Heart right ventricle (tissue), 16 donors: ENCODE measurements at regions not wholly inside any gene's neighbourhood (a gene's known extent, or its start where the extent isn't known, plus 50 kb on each side); places are given as distances from the start of the nearest gene placed in this dataset.

Experiments
- ATAC-seq, 8 donors: fragments of 200-7000 bp; cut with Tn5 transposase; one replicate each; pipeline ENCODE4 v1.9.1; 2020; ENCODE audit warnings: mild to moderate bottlenecking in 8 of 8, moderate library complexity in 8 of 8, moderate number of reproducible peaks in 1 of 8
- DNase-seq, 2 donors: peaks; one replicate each; pipeline ENCODE4 v3.0.0-alpha.2; 2020
- H3K27ac ChIP-seq, 10 donors: fragments of 200-600 bp; sonication (generic) in 2 of 10; one replicate each; pipeline versions ENCODE4 v1.5.0 to v1.8.0; 2020 to 2022; ENCODE audit warnings: mild to moderate bottlenecking in 3 of 10
- H3K27me3 ChIP-seq, 7 donors: fragments of 200-600 bp; one replicate each; pipeline ENCODE4 v1.8.0; 2021 to 2022; ENCODE audit warnings: mild to moderate bottlenecking in 2 of 7
- H3K36me3 ChIP-seq, 9 donors: fragments of 200-600 bp; sonication (generic) in 1 of 9; one replicate each; pipeline versions ENCODE4 v1.5.0 to v1.8.0; 2020 to 2022; ENCODE audit warnings: mild to moderate bottlenecking in 2 of 9
- H3K4me1 ChIP-seq, 9 donors: fragments of 200-600 bp; sonication (generic) in 1 of 9; one replicate each; pipeline versions ENCODE4 v1.5.0 to v1.8.0; 2020 to 2022; ENCODE audit warnings: mild to moderate bottlenecking in 4 of 9
- H3K4me3 ChIP-seq, 10 donors: fragments of 200-600 bp; sonication (generic) in 2 of 10; one replicate each; pipeline versions ENCODE4 v1.5.0 to v1.8.0; 2020 to 2022; ENCODE audit warnings: mild to moderate bottlenecking in 7 of 10, moderate library complexity in 2 of 10
- H3K9me3 ChIP-seq, 11 donors: fragments of 200-600 bp in 10 of 11; sonication (generic) in 2 of 11; one replicate each; pipeline versions ENCODE4 v1.5.0 to v1.8.0; 2013 to 2022; ENCODE audit warnings: mild to moderate bottlenecking in 2 of 11, control low read depth in 1 of 11, moderate library complexity in 1 of 11
- CTCF ChIP-seq, 9 donors: fragments of 200-600 bp; sonication (generic) in 2 of 9; IDR thresholded peaks; one replicate each; pipeline versions ENCODE4 v1.5.0 to v1.8.0; 2021 to 2022; ENCODE audit warnings: antibody characterized with exemption in 9 of 9, mild to moderate bottlenecking in 5 of 9, moderate library complexity in 1 of 9
- WGBS, 2 donors: extraction: QIAGEN DNeasy Blood & Tissue Kit; methylation state at CpG; one replicate each; pipeline ENCODE4 v1.1.7; 2013; ENCODE audit warnings: inconsistent platforms in 1 of 2; 5-methylcytosine and 5-hydroxymethylcytosine counted together
- intact Hi-C, 10 donors: fragments of 100-400 bp; cut with DNase I; formaldehyde crosslinking; loops; one replicate each; pipeline versions ENCODE4 v1.11.1 to v1.14.2; 2022
- donor health status: Arrhythmogenic right ventricular cardiomyopathy.
- donor health status: ischemic (EF 13 %, LVEDD 7.1; RV severe dilation, severe dysfunction).
- donor health status: healthy with polysubstance abuse.
- donor health status: DM: no; HTN: yes; CAD: no.
- donor health status: DM: no; HTN: no; CAD: no.
- donor health status: ischemic (EF 25% LVEDD 6.9; RV normal size, moderate dysfunction).
- donor health status: ischemic (EF 25% LVEDD 5.7; RV mildly dilated, moderate dysfunction).
- donor health status: healthy.
- donor health status: DM: yes; HTN: yes; CAD: no.
- donor health status: Ischemic cardiomyopathy.
- donor health status: ischemic (EF 35%, LVEDD 5.7; RV mildly dilated, moderate dysfunction).
- donor health status: nonischemic (EF 11% LVEDD 7.7; RV severe dilation, severe dysfunction).
- donor health status: DM: yes; HTN: yes; CAD: no.
- donor health status: PGD.
- donor health status: ischemic (EF 29% LVEDD 5.4; RV normal size, mild dysfunction).
- donor health status: nonischemic (EF 23%, LVEDD 6.1; RV moderate dilation, normal function).

- DNase-seq (no peak), ATAC-seq (no peak)
- Histone ChIP-seq H3K9me3 (no peaks in the 10 kb centered on the region), H3K4me3 (no peak overlapping the region), H3K36me3 (no peaks in the 10 kb centered on the region), H3K27ac (no peak overlapping the region), H3K4me1 (no peaks in the 10 kb centered on the region), H3K27me3 (peaks cover 0 to 5% (median 0%) of the 10 kb centered on the region in 7 donors)
- intact Hi-C loops = no loop called here
- 85 to 100% methylated on average over 1 of the region's 1 CpG for WGBS, 2 donors
- TF ChIP-seq CTCF (IDR thresholded peaks at IDR 0.05) = no peak
Observed at GRCh38 chr3:28840976-28841376, 439.9 kb upstream of the RBMS3 start.

DNA sequence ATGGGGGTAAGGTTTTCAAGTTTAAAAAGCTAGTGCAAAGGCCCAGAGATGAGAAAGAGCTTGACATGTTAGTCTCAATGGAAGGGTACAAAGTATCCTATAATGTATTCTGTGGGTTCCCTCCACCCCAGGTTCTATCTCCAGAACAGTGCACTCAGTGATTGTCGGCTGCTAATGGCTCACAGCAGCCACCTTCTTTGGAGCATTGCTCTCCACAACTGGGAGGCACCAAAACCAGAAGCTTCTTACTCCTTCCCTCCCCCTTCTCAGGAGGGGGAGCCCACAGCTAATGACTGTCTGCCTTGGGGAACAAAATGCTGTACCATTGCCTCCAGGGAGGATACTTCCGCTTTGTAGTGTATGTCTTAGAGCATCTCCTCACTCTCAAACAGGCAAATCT, 439.4 kb upstream of the RBMS3 start:
- no peak for ATAC-seq
- no peak overlapping the region for H3K4me3 ChIP-seq
- H3K36me3 ChIP-seq = no peaks in the 10 kb centered on the region
- DNase-seq = no peak
- intact Hi-C loops = no loop called here
- TF ChIP-seq CTCF (IDR thresholded peaks at IDR 0.05) = no peak
- H3K27me3 ChIP-seq = peaks cover 0 to under 1% (median 0%) of the 10 kb centered on the region in 7 donors
- H3K27ac ChIP-seq = no peak overlapping the region
- 38 to 73% methylated on average over 2 of the region's 2 CpGs for WGBS, 2 donors
- no peaks in the 10 kb centered on the region for H3K9me3 ChIP-seq
- no peaks in the 10 kb centered on the region for H3K4me1 ChIP-seq

DNA sequence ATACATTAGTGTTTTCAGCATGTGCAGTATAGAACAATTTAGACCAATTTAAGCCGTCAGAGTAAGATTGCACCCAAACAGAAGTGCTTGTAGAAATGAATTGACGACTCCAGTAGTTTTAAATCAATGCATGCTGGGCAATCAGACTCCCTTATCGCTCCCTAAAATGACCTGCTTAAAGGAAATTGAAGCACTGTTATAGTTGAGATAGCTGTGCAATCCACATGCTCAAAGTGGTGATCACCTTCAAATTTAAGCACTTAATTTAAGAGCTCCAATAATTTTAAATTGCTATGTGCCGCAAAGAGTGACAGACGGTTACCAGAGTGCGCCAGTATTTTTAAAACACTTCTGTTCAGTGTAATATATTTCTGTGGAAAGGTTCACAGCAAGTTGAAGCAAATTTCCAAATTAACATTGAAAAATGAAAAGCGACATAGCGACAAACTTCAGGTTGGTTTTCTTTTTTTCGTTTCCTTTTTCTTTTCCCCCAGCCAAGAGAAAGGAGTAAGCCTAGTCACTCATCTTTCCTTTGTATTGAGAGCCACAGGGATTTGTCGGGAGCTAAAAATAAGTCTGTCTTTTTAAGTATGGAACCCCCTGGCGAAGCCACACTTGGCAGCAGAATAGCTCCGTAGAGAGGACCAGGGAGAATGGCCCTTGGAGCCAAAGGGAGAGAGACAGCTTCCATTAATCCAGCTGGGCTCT, 436.4 kb upstream of the RBMS3 start:
- H3K4me3 ChIP-seq = no peak overlapping the region
- no peaks in the 10 kb centered on the region for H3K36me3 ChIP-seq
- ATAC-seq (peak in 3 of 8 donors; percentile 39 to 55 (median 48)), DNase-seq (no peak)
- no peak for TF ChIP-seq CTCF (IDR thresholded peaks at IDR 0.05)
- H3K9me3 ChIP-seq = no peaks in the 10 kb centered on the region
- WGBS, 2 donors = 80 to 85% methylated on average over 12 of the region's 12 CpGs
- no peak overlapping the region for H3K27ac ChIP-seq
- no peaks in the 10 kb centered on the region for H3K27me3 ChIP-seq
- H3K4me1 ChIP-seq = no peaks in the 10 kb centered on the region
- intact Hi-C loops = no loop called here

- Histone ChIP-seq H3K9me3 (no peaks in the 10 kb centered on the region), H3K27ac (no peak overlapping the region), H3K36me3 (no peaks in the 10 kb centered on the region), H3K4me1 (peaks cover 0 to 2% (median 0%) of the 10 kb centered on the region in 9 donors), H3K4me3 (no peak overlapping the region), H3K27me3 (no peaks in the 10 kb centered on the region)
- ATAC-seq = peak in 1 of 8 donors; percentile 22
- WGBS, 2 donors = 81 to 87% methylated on average over 4 of the region's 4 CpGs
- no peak for DNase-seq
- intact Hi-C loops = no loop called here
- no peak for TF ChIP-seq CTCF (IDR thresholded peaks at IDR 0.05)
Observed at GRCh38 chr3:28845006-28845324, 435.9 kb upstream of the RBMS3 start.
